Stimulated activated CD4-positive, alpha-beta T cell treated with anti-CD3 and anti-CD28 coated beads, TNF-alpha, amount 100 ng/mL, for 24 hours (primary cell): ENCODE measurements at regions not wholly inside any gene's neighbourhood (a gene's known extent, or its start where the extent isn't known, plus 50 kb on each side); places are given as distances from the start of the nearest gene placed in this dataset.

Experiments used
- DNase-seq, 3 experiments: peaks; one replicate each; pipeline ENCODE4 v3.0.0-alpha.2; 2020; ENCODE audit warnings: low read depth in 3 of 3

DNA sequence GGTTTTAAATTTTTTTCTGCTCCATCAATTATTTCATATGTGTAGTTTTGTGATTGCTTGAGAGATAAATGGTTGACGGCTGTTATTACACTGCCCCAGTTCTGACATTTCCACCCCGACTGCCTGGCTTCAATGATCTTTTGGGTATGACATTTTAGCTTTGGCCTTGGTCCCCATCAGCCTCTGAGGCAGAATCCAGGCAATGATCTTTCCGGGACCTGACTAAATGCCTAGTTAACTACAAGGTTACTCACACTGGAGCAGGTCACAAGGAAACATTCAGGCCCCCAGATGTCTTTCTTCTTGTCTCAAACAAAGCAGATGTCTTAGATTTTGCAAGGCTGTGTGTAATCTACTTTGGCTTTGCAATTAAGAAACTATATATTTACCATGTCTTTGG lies 61.1 kb upstream of the TMCO5A start:
- DNase-seq: no peak

- DNase-seq: no peak
These were observed 57.5 kb upstream of the TMCO5A start for GRCh38 chr15:37876900-37877299.

GRCh38 chr15:37877851-37878741 lies 56.3 kb upstream of the TMCO5A start:
- no peak for DNase-seq

DNA sequence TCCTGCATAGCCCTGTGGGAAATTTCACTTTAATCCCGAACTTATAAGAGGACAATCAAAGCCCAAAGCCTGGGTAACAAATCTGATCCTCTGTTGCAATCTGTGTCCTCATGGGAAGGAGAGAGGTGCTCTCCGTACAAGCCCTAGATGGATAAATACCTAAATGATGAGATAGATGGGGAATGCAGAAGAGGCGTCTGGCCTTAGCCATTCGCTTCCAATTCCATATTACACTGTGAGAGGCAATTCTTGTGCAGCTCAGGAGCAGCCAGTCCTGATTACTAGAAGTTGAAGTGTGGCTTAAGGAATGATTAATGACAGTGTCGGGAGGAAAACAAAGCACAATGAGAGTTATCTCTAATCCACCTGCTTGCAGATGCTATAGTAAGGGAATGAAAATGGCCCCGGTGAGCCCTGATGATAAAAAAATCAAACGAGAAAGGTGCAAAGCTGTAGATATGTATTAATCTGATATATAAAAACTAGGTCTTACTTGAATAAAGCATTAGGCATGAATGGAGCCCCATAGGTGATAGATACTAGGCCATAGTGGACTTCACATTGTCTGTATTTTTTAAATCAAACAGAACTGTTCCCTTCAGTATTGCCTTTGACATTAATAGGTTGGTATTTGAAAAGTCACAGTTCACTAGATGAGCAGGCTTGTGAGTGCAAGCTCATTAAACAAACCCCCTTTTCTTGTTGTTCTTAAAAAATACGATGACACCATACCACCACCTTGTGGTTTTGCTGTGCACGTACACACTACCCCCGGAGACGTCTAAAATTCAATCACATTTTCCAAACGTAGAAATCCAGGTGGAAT lies 54.2 kb upstream of the TMCO5A start:
- DNase-seq: no peak

- no peak for DNase-seq
These were observed 53.6 kb upstream of the TMCO5A start for GRCh38 chr15:37880835-37881153.

DNA sequence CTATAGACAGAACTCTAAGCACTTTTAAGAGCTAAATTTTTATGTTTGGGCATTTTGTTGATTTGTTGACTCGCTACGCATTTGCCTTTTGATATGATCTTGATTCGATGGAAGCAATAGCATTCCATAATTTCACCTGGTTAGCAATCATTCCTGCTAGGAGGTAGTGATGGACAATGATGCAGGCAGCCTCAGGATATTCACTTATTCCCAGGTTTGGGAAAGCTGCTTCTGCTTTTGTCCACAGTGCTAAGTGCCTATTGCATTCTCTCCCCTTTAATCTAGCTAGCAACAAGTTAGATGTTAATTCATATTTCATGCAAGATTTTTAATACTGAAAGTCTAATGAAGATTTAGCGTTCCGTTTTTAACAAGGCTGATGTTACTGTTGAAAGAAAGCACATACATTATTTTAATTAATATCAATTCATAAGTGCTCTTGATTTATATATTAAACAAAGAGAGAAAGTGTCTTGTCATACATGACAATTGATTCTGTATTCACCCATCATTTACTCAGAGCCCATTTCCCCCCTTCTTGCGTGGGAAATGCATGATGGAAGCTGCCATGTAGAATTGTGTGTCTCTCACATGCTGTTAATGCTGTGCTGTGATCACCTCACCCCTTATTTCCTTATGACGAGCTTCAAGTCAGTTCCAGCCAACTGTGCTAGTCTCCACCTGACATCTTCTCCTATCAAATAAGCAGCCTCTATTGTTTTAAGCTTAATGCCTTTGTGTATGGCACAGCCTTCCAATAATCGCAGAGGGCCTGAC lies 53.0 kb upstream of the TMCO5A start:
- no peak for DNase-seq

DNA sequence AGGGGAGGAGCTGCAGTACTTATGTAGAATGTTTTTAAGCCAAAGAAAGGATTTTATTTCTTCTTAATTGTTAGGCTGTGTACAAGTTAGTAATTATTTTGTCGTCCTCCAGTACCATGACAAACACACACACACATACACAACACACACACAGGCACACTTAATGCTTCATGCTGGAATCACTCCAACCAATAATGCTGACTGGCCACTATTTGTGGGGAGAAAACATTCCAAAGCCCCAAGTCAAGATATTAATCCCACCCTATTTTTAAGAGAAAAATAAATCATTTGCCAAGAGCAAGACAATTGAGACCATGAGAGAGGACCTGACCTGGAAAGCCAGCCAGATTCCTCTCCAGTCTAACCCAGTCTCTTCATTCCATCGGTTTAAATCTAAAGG lies 51.8 kb upstream of the TMCO5A start:
- DNase-seq: no peak
